MM.1S (cell line): ENCODE measurements at regions not wholly inside any gene's neighbourhood (a gene's known extent, or its start where the extent isn't known, plus 50 kb on each side); places are given as distances from the start of the nearest gene placed in this dataset.

Experiments used
- EZH2 ChIP-seq: fragments of 300-600 bp; sonication (generic); optimal IDR thresholded peaks from 2 replicates; pipeline ENCODE3; 2017; ENCODE audit warnings: low read depth, mild to moderate bottlenecking, antibody characterized with exemption, low read length, mixed read lengths
- EZH2phosphoT487 ChIP-seq: fragments of 300-600 bp; sonication (generic); IDR thresholded peaks from 2 replicates; pipeline ENCODE4 v1.6.1; 2018; ENCODE audit warnings: antibody characterized with exemption, low read length
- TF ChIP-seq, protein P1 (sequence below): fragments of 300-600 bp; sonication (generic); IDR thresholded peaks from 2 replicates; pipeline ENCODE4 v1.5.1; 2016; ENCODE audit warnings: antibody characterized with exemption, low read length, mixed read lengths

DNA sequence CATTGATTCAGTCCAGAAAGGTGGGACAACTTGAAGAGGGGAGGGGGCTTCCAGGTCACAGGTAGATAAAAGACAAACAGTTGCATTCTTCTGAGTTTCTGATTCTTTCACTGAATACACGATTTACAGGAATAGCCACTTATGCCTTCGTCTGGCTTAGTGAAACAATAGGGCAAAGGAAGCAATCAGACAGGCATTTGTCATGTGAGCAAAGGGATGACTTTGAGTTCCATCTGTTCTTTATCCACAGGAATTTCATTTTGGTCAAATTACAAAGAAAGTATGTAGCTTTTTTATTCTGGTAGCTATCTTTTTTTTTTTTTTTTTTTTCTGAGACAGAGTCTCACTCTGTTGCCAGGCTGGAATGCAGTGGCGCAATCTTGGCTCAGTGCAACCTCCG, 202.5 kb downstream of the TTLL7 start:
- no peak for TF ChIP-seq EZH2
- no peak for TF ChIP-seq EZH2phosphoT487
- TF ChIP-seq, protein P1, sequence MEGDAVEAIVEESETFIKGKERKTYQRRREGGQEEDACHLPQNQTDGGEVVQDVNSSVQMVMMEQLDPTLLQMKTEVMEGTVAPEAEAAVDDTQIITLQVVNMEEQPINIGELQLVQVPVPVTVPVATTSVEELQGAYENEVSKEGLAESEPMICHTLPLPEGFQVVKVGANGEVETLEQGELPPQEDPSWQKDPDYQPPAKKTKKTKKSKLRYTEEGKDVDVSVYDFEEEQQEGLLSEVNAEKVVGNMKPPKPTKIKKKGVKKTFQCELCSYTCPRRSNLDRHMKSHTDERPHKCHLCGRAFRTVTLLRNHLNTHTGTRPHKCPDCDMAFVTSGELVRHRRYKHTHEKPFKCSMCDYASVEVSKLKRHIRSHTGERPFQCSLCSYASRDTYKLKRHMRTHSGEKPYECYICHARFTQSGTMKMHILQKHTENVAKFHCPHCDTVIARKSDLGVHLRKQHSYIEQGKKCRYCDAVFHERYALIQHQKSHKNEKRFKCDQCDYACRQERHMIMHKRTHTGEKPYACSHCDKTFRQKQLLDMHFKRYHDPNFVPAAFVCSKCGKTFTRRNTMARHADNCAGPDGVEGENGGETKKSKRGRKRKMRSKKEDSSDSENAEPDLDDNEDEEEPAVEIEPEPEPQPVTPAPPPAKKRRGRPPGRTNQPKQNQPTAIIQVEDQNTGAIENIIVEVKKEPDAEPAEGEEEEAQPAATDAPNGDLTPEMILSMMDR = no peak
